ENCODE measurements at regions not wholly inside any gene's neighbourhood (a gene's known extent, or its start where the extent isn't known, plus 50 kb on each side); places are given as distances from the start of the nearest gene placed in this dataset.

- TF ChIP-seq CTCF (IDR thresholded peaks at IDR 0.05 in 8 of 11, conservative IDR thresholded peaks at IDR 0.05 in 3 of 11) (no peak), POLR2AphosphoS5 (IDR thresholded peaks at IDR 0.05) (no peak)
These were observed 660.4 kb downstream of the CD109 start for GRCh38 chr6:74356391-74356790.
